Endothelial cell (in vitro differentiated cells): ENCODE measurements at regions not wholly inside any gene's neighbourhood (a gene's known extent, or its start where the extent isn't known, plus 50 kb on each side); places are given as distances from the start of the nearest gene placed in this dataset.

Source experiments
- DNase-seq: peaks from one replicate; pipeline ENCODE4 v3.0.0; 2021; ENCODE audit warnings: low spot score
- H3K27ac Mint-ChIP-seq: one replicate; pipeline ENCODE4 v1.8.0; 2021; ENCODE audit warnings: mixed read lengths, inconsistent platforms; ENCODE audit not compliant: unreplicated experiment
- H3K27me3 Mint-ChIP-seq: one replicate; pipeline ENCODE4 v1.8.0; 2021; ENCODE audit warnings: mild to moderate bottlenecking, moderate library complexity, mixed read lengths, inconsistent platforms; ENCODE audit not compliant: unreplicated experiment
- H3K36me3 Mint-ChIP-seq: one replicate; pipeline ENCODE4 v1.8.0; 2021; ENCODE audit warnings: mild to moderate bottlenecking, low read depth, mixed read lengths, inconsistent platforms; ENCODE audit not compliant: unreplicated experiment
- H3K4me1 Mint-ChIP-seq: one replicate; pipeline ENCODE4 v1.8.0; 2021; ENCODE audit warnings: mild to moderate bottlenecking, mixed read lengths, inconsistent platforms; ENCODE audit not compliant: unreplicated experiment
- H3K4me3 Mint-ChIP-seq: one replicate; pipeline ENCODE4 v1.8.0; 2021; ENCODE audit warnings: mild to moderate bottlenecking, mixed read lengths, inconsistent platforms; ENCODE audit not compliant: unreplicated experiment
- H3K9me3 Mint-ChIP-seq: one replicate; pipeline ENCODE4 v1.8.0; 2021; ENCODE audit warnings: mixed read lengths, inconsistent platforms; ENCODE audit not compliant: unreplicated experiment
- CTCF ChIP-seq: fragments of 200-600 bp; sonication (generic); IDR thresholded peaks from one replicate; pipeline ENCODE4 v1.5.0; 2021; ENCODE audit warnings: antibody characterized with exemption; ENCODE audit not compliant: unreplicated experiment

- Mint-ChIP-seq H3K27me3 (peaks cover 4% of the 10 kb centered on the region), H3K4me3 (no peak overlapping the region), H3K27ac (no peak overlapping the region), H3K9me3 (no peaks in the 10 kb centered on the region), H3K4me1 (no peaks in the 10 kb centered on the region), H3K36me3 (no peaks in the 10 kb centered on the region)
- DNase-seq: no peak
- TF ChIP-seq CTCF: no peak
Observed at GRCh38 chr9:84137968-84138367, 157.4 kb downstream of the RMI1 start.

- TF ChIP-seq CTCF: no peak
- Mint-ChIP-seq H3K27me3 (peaks cover 4% of the 10 kb centered on the region), H3K36me3 (no peaks in the 10 kb centered on the region), H3K4me1 (no peaks in the 10 kb centered on the region), H3K27ac (no peak overlapping the region), H3K4me3 (no peak overlapping the region), H3K9me3 (no peaks in the 10 kb centered on the region)
- DNase-seq: no peak
Observed at GRCh38 chr9:84138541-84138940, 157.9 kb downstream of the RMI1 start.

- Mint-ChIP-seq H3K27me3 (peaks cover 4% of the 10 kb centered on the region), H3K4me3 (peak overlapping the region; percentile 1), H3K4me1 (no peaks in the 10 kb centered on the region), H3K9me3 (no peaks in the 10 kb centered on the region), H3K27ac (no peak overlapping the region), H3K36me3 (no peaks in the 10 kb centered on the region)
- DNase-seq: no peak
- TF ChIP-seq CTCF: no peak
Observed at GRCh38 chr9:84139296-84140070, 158.9 kb downstream of the RMI1 start.

- Mint-ChIP-seq H3K27ac (no peak overlapping the region), H3K9me3 (no peaks in the 10 kb centered on the region), H3K36me3 (no peaks in the 10 kb centered on the region), H3K4me1 (peaks cover 2% of the 10 kb centered on the region), H3K27me3 (peaks cover 4% of the 10 kb centered on the region), H3K4me3 (peak overlapping the region; percentile 87)
- no peak for TF ChIP-seq CTCF
- peak; percentile 12 for DNase-seq
Observed at GRCh38 chr9:84140535-84141101, 160.0 kb downstream of the RMI1 start.

GRCh38 chr9:84141741-84142370 is 161.3 kb downstream of the RMI1 start:
- H3K27ac Mint-ChIP-seq: no peak overlapping the region
- H3K4me1 Mint-ChIP-seq: peaks cover 12% of the 10 kb centered on the region
- peaks cover 4% of the 10 kb centered on the region for H3K27me3 Mint-ChIP-seq
- H3K4me3 Mint-ChIP-seq: no peak overlapping the region
- TF ChIP-seq CTCF: no peak
- H3K9me3 Mint-ChIP-seq: no peaks in the 10 kb centered on the region
- no peak for DNase-seq
- H3K36me3 Mint-ChIP-seq: no peaks in the 10 kb centered on the region
